ENCODE measurements at regions not wholly inside any gene's neighbourhood (a gene's known extent, or its start where the extent isn't known, plus 50 kb on each side); places are given as distances from the start of the nearest gene placed in this dataset.

DNA sequence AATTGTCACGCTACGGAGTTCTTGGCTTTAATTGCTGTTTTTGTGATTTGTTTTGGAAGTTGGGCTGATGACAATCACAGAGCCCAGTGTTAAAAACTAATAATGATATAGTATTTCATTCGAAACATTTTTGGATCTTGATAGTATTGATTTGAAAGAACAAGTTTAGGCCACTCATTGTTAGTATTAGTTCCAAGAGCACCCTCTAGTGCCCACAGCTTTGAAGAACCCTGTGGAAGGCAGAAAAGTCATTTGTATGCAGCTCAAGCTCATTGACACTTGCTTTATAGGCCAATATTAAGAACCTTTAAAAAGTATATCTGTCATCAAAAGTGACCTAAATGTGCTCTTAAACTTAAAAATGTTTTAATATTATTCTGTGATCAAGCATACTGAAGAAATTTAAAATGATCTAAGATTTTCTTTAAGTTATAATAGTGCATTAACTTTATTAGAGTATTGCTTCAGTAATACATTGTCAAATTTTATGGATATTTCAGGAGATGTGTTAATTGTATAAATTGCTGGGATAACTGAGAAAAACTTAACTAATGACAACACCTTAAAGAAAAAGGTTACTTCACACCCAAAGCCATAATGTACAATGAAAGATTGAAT lies 191.0 kb downstream of the GRB14 start:
- no peaks in the 10 kb centered on the region for H3K4me1 ChIP-seq (ENCODE audit: control insufficient read depth, extremely low read depth, insufficient read depth, low read length)
- H3K4me3 ChIP-seq (ENCODE audit: control insufficient read depth in 2 of 3, extremely low read depth in 1 of 3, insufficient read depth in 2 of 3, low read depth in 1 of 3, low read length in 3 of 3), result no peak overlapping the region
- no peaks in the 10 kb centered on the region for H4K20me1 ChIP-seq (ENCODE audit: control insufficient read depth, extremely low read depth, insufficient read depth, low read length)
- FAIRE-seq (no peak), DNase-seq (ENCODE audit: low read depth, low spot score) (no peak)
- no peak overlapping the region for H3K9ac ChIP-seq (ENCODE audit: control insufficient read depth, extremely low read depth, insufficient read depth, low read length)
- H3K36me3 ChIP-seq (ENCODE audit: control insufficient read depth in 2 of 2, extremely low read depth in 1 of 2, insufficient read depth in 2 of 2, low read length in 2 of 2), result no peaks in the 10 kb centered on the region
- no peaks in the 10 kb centered on the region for H3K79me2 ChIP-seq (ENCODE audit: control insufficient read depth, insufficient read depth, low read length)
- no peak overlapping the region for H3K4me2 ChIP-seq (ENCODE audit: control insufficient read depth, extremely low read depth, insufficient read depth, low read depth, low read length)
- no peak overlapping the region for H2AFZ ChIP-seq (ENCODE audit: control insufficient read depth, low read length)
- H3K9me3 ChIP-seq (ENCODE audit: control insufficient read depth, low read depth, low read length), result no peaks in the 10 kb centered on the region
- dilution Hi-C loops (cut with MboI; ENCODE audit: extremely low pct_ligation_motif_present, low sequenced_read_pairs), result no loop called here
- H3K27ac ChIP-seq (ENCODE audit: control insufficient read depth, insufficient read depth, low read length), result no peak overlapping the region
- peaks cover 8% of the 10 kb centered on the region for H3K27me3 ChIP-seq (ENCODE audit: control insufficient read depth, extremely low read depth, insufficient read depth, low read length)
- TF ChIP-seq EZH2 (IDR thresholded peaks at IDR 0.05; ENCODE audit: low read length), result no peak
- TF ChIP-seq, protein P1, sequence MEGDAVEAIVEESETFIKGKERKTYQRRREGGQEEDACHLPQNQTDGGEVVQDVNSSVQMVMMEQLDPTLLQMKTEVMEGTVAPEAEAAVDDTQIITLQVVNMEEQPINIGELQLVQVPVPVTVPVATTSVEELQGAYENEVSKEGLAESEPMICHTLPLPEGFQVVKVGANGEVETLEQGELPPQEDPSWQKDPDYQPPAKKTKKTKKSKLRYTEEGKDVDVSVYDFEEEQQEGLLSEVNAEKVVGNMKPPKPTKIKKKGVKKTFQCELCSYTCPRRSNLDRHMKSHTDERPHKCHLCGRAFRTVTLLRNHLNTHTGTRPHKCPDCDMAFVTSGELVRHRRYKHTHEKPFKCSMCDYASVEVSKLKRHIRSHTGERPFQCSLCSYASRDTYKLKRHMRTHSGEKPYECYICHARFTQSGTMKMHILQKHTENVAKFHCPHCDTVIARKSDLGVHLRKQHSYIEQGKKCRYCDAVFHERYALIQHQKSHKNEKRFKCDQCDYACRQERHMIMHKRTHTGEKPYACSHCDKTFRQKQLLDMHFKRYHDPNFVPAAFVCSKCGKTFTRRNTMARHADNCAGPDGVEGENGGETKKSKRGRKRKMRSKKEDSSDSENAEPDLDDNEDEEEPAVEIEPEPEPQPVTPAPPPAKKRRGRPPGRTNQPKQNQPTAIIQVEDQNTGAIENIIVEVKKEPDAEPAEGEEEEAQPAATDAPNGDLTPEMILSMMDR (optimal IDR thresholded peaks at IDR 0.05 in 1 of 3, IDR thresholded peaks at IDR 0.05 in 1 of 3, conservative IDR thresholded peaks at IDR 0.05 in 1 of 3; ENCODE audit: extremely low read depth in 1 of 3, insufficient read depth in 2 of 3, low read length in 3 of 3), result peak; percentile 55 to 59 (median 57)
- H3K9me1 ChIP-seq (ENCODE audit: control insufficient read depth, extremely low read depth, insufficient read depth, low read length), result no peaks in the 10 kb centered on the region

DNA sequence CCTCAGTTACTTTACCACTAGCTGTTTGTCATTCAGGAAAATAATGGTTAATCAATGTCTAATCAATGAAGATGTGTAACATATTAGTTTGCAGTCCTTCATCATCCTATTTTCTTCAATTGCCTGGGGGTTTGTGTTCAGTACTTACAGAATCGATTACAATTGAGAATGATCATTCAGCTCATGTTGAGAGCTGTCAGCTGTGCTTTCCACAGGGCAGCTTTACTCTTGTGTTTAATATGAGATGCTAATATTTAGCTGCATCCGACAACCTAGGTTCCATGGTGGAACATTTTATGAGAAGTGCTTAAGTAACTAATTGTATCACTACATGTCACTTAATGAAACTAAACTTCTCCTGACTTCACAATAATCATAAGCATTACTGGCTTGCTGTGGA lies 191.9 kb downstream of the GRB14 start:
- H3K36me3 ChIP-seq (ENCODE audit: control insufficient read depth in 2 of 2, extremely low read depth in 1 of 2, insufficient read depth in 2 of 2, low read length in 2 of 2), result no peaks in the 10 kb centered on the region
- H3K27ac ChIP-seq (ENCODE audit: control insufficient read depth, insufficient read depth, low read length), result no peak overlapping the region
- H3K79me2 ChIP-seq (ENCODE audit: control insufficient read depth, insufficient read depth, low read length), result no peaks in the 10 kb centered on the region
- no peaks in the 10 kb centered on the region for H4K20me1 ChIP-seq (ENCODE audit: control insufficient read depth, extremely low read depth, insufficient read depth, low read length)
- H3K4me2 ChIP-seq (ENCODE audit: control insufficient read depth, extremely low read depth, insufficient read depth, low read depth, low read length), result no peak overlapping the region
- dilution Hi-C loops (cut with MboI; ENCODE audit: extremely low pct_ligation_motif_present, low sequenced_read_pairs), result no loop called here
- no peak overlapping the region for H3K9ac ChIP-seq (ENCODE audit: control insufficient read depth, extremely low read depth, insufficient read depth, low read length)
- TF ChIP-seq EZH2 (IDR thresholded peaks at IDR 0.05; ENCODE audit: low read length), result no peak
- TF ChIP-seq, protein P1 (optimal IDR thresholded peaks at IDR 0.05 in 1 of 3, IDR thresholded peaks at IDR 0.05 in 1 of 3, conservative IDR thresholded peaks at IDR 0.05 in 1 of 3; ENCODE audit: extremely low read depth in 1 of 3, insufficient read depth in 2 of 3, low read length in 3 of 3), result no peak
- no peaks in the 10 kb centered on the region for H3K9me3 ChIP-seq (ENCODE audit: control insufficient read depth, low read depth, low read length)
- H2AFZ ChIP-seq (ENCODE audit: control insufficient read depth, low read length), result no peak overlapping the region
- no peaks in the 10 kb centered on the region for H3K9me1 ChIP-seq (ENCODE audit: control insufficient read depth, extremely low read depth, insufficient read depth, low read length)
- H3K4me3 ChIP-seq (ENCODE audit: control insufficient read depth in 2 of 3, extremely low read depth in 1 of 3, insufficient read depth in 2 of 3, low read depth in 1 of 3, low read length in 3 of 3), result no peak overlapping the region
- no peak for FAIRE-seq
- DNase-seq (ENCODE audit: low read depth, low spot score), result no peak
- H3K4me1 ChIP-seq (ENCODE audit: control insufficient read depth, extremely low read depth, insufficient read depth, low read length), result no peaks in the 10 kb centered on the region
- peaks cover 8% of the 10 kb centered on the region for H3K27me3 ChIP-seq (ENCODE audit: control insufficient read depth, extremely low read depth, insufficient read depth, low read length)
